CD4-positive, alpha-beta T cell treated with Interferon alpha-2 for 1 hour (primary cell): ENCODE measurements at regions not wholly inside any gene's neighbourhood (a gene's known extent, or its start where the extent isn't known, plus 50 kb on each side); places are given as distances from the start of the nearest gene placed in this dataset.

Source experiments
- DNase-seq, 2 donors: peaks; one replicate each; pipeline ENCODE4 v3.0.0-alpha.2; 2020 to 2022

DNA sequence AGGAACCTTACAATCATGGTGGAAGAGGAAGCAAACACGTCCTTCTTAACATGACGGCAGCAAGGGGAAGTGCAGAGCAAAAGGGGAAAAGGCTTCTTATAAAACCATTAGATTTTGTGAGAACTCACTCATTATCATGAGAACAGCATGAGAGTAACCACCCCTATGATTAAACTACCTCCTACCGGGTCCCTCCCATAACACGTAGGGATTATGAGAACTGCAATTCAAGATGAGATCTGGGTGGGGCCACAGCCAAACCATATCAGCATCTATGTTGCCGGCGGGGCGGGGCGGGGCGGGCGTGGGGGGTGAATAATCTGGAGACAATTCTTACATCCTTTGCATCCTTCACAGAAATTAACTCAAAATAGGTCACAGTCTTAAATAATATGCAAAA, 58.8 kb upstream of the GFPT2 start:
- no peak for DNase-seq

GRCh38 chr5:180414176-180414575, 61.0 kb upstream of the GFPT2 start:
- no peak for DNase-seq

GRCh38 chr5:180421672-180422071, 68.5 kb upstream of the GFPT2 start:
- DNase-seq, result no peak

GRCh38 chr5:180423133-180423532, 70.0 kb upstream of the GFPT2 start:
- DNase-seq, result no peak

DNA sequence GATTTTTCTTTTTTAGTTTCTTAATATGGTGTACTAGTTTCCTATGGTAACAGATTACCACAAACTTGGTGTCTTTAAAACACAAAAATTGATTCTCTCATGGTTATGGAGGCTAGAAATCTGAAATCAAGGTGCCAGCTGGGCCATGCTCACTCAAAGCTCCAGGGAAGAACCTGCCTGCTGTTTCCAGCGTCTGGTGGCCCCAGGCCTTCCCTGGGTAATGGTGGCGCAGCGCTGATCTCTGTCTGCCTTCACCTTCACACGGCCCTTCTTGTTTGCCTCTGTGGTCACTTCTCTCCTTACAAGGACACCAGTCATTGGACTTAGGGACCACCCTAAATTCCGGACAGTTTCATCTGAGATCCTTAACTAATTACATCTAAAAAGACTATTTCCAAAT, 70.5 kb upstream of the GFPT2 start:
- no peak for DNase-seq

DNA sequence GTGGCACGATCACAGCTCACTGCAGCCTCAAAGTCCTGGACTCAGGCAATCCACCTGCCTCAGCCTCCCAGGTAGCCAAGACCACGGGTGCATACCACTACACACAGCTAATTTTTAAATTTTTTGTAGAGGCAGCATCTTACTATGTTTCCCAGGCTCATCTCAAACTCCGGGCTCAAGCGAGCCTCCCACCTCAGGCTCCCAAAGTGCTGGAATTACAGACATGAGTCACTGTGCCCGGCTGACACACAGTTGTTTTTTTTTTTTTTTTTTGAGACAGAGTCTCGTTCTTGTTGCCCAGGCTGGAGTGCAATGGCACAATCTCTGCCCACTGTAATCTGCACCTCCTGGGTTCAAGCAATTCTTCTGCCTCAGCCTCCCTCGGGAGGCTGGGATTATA, 70.1 kb upstream of the CNOT6 start:
- no peak for DNase-seq

GRCh38 chr5:180428598-180428997, 65.6 kb upstream of the CNOT6 start:
- DNase-seq, result no peak

- DNase-seq, result no peak
Observed at GRCh38 chr5:180431932-180432331, 62.2 kb upstream of the CNOT6 start.

GRCh38 chr5:180433032-180433422, 61.2 kb upstream of the CNOT6 start:
- peak in 1 of 2 donors; percentile 6 for DNase-seq

GRCh38 chr5:180435594-180435993, 58.6 kb upstream of the CNOT6 start:
- DNase-seq, result no peak

DNA sequence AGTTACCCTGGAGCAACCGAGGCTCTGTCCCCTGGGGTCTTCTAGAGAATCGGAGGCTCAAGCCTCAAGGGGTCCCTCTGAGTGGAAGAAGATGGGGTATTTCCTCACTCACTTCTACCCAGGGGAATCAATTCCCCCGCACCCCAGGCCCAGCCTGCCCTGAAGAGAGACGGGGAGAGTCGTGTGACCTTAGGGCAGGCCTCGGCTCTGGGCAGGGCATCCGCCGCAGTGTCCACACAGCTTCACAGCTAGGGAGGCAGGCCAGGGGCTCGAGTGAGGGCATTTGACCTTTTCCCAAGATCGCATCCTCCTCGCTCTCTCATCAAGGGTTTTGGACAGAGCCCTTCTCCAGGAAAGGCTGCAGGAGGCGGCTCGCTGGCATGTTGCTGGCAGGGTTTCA, 57.9 kb upstream of the CNOT6 start:
- DNase-seq, result no peak

- no peak for DNase-seq
Observed at GRCh38 chr5:180436936-180437335, 57.2 kb upstream of the CNOT6 start.

DNA sequence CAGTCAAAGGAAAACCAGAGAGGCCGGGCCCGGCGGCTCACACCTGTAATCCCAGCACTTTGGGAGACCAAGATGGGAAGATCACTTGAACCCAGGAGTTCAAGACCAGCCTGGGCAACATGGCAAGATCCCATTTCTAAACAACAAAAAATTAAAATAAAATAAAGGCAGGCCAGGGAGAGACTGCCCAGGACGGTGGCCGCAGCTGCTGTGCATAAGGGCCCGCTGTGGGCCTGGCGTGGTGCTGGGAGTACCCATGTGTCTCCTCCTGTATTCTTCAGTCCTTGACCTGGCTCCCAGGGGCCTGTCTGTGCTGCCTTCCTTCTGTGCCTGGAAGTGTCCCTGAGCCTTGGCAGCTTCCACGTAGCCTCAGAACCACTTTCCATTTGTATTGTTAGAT, 56.8 kb upstream of the CNOT6 start:
- DNase-seq, result no peak

GRCh38 chr5:180438785-180439780, 55.1 kb upstream of the CNOT6 start:
- no peak for DNase-seq

DNA sequence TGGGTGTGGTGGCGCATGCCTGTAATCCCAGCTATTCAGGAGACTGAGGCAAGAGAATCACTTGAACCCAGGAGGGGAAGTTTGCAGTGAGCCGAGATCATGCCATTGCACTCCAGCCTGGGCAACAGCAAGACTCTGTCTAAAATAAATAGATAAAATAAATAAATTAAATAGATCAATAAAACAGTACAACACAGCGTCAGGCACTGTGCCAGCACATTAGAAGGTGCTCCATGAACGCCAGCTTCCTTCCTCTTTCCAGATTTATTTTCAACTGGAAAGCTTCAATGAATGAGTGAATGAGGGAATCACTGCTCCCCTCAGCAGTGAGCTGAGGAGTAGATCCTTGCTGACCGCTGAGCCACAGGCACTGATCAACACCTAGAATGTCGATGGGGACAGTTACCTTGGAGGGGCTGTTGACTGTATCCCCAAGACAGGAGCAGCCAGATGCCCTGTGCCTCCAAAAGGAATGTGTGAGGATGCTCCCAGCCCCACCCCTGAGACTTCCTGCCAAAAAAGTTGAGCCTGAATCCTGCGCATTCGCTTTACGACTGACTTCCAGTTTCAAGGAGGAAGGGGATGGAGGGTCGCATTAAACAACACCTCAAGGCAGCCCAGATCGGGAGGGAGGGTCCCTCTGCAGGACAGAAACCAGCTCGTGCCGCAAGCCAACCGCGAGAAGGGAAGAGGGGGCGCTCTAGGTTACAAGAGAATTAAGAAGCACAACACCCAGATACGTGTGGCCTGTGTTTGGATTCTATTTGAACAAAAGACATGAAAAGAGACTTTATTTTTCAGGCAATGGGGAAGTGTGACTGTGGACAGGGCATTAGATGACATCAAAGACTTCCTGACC, 54.0 kb upstream of the CNOT6 start:
- DNase-seq, result no peak

DNA sequence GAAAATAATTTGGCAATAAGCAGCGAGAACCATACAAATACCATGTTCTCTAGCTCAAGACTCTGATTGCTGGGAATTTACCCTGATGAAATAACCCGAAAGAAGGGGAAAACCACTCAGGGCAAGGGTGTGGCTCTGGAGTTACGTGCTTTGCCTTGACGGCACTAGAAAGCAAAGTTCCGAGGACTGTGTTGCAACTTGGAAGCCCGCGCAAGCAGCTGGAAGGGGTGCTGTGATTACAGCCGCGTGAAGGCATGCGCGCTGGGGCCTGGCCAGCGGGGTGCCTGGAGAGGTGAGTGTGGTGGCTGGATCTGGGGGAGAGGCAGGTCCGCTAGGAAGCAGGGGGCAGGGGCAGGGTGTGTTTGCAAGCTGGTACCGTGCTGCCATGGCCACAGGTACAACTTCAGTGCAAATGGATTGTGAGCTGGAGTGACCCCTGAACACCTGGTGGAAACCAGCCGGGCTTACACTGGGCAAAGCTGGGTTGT, 52.6 kb upstream of the CNOT6 start:
- no peak for DNase-seq
